ENCODE measurements at regions not wholly inside any gene's neighbourhood (a gene's known extent, or its start where the extent isn't known, plus 50 kb on each side); places are given as distances from the start of the nearest gene placed in this dataset.

GRCh38 chr13:83714236-83714635 lies 168.0 kb downstream of the SLITRK1 start:
- TF ChIP-seq POLR2A (IDR thresholded peaks at IDR 0.05) (no peak), EP300 (IDR thresholded peaks at IDR 0.05) (no peak)

Data from sigmoid colon (tissue), 4 donors.